Fibroblast of pulmonary artery (primary cell): ENCODE measurements at regions not wholly inside any gene's neighbourhood (a gene's known extent, or its start where the extent isn't known, plus 50 kb on each side); places are given as distances from the start of the nearest gene placed in this dataset.

Source experiments
- DNase-seq: peaks from one replicate; pipeline ENCODE4 v3.0.0-alpha.2; 2010; ENCODE audit warnings: low read depth
- H3K4me3 ChIP-seq: replicated peaks from 2 replicates; pipeline ENCODE4 v1.5.1; 2011; ENCODE audit warnings: low read depth, mild to moderate bottlenecking, control low read depth, low read length, moderate library complexity
- TF ChIP-seq, protein P1 (sequence below): IDR thresholded peaks from 2 replicates; pipeline ENCODE4 v1.5.1; 2011; ENCODE audit warnings: mild to moderate bottlenecking, control low read depth, low read length, inconsistent platforms; ENCODE audit errors: missing control alignments

DNA sequence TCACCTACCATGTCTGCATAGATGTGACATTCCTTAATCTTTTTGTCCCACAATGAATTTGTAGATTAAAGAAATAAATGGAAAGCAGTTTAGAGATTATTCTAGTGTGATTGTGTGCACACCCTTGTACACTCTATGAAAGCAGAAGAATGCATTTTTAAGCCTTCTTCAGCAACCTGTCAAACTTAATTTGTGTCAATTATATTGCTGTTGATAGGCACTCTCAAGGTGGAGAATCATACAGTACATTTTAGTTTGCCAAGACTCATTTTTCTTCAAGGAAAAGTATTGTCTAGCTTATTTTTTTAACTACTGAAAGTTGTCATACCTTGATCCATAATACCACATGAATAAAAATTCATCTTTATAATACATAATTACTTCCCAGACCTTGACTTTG lies 1898.9 kb downstream of the OLFM4 start:
- DNase-seq, result no peak
- TF ChIP-seq, protein P1, sequence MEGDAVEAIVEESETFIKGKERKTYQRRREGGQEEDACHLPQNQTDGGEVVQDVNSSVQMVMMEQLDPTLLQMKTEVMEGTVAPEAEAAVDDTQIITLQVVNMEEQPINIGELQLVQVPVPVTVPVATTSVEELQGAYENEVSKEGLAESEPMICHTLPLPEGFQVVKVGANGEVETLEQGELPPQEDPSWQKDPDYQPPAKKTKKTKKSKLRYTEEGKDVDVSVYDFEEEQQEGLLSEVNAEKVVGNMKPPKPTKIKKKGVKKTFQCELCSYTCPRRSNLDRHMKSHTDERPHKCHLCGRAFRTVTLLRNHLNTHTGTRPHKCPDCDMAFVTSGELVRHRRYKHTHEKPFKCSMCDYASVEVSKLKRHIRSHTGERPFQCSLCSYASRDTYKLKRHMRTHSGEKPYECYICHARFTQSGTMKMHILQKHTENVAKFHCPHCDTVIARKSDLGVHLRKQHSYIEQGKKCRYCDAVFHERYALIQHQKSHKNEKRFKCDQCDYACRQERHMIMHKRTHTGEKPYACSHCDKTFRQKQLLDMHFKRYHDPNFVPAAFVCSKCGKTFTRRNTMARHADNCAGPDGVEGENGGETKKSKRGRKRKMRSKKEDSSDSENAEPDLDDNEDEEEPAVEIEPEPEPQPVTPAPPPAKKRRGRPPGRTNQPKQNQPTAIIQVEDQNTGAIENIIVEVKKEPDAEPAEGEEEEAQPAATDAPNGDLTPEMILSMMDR, result no peak

DNA sequence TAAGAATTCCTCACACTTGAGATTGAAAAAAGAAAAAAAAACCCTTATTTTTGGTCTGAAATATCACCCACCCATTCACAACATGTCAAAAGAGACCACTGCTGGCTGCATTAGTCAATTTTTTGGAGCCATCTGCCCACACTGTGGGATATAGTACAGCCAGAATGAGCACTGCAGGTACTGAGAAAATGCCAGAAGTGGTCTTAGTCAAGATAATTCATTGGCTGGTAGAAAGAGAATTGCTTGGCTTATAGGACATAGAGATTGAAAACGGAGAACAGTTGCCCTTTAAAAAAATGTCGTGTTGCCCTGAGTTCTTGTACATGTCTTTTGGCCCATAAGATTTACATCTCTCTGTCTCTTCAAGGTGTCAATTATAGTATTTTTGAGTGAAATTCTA lies 1899.5 kb downstream of the OLFM4 start:
- H3K4me3 ChIP-seq, result no peak overlapping the region
- no peak for DNase-seq
- TF ChIP-seq, protein P1, result no peak

More for the DNA sequence above, 1898.9 kb downstream of the OLFM4 start:
- no peak overlapping the region for H3K4me3 ChIP-seq

DNA sequence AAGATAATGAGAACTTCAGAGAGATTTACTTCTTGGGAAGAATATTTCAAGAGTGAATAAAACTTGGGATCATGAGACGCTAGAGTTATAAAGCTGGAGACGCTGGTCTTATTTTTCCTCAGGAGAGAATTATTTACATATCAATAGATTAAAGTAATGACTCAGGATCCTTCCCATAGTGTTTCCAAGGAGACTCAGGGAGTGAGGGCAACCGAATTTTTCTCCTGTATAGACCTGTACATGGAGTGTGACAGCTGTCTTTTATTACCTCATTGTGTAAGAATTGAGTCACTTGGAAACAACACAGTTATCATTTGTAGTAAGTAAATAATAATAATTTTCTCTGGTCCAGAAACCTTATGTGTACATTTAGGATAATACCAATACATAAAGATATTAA lies 1905.5 kb downstream of the OLFM4 start:
- TF ChIP-seq, protein P1, result no peak
- H3K4me3 ChIP-seq, result no peak overlapping the region
- no peak for DNase-seq

DNA sequence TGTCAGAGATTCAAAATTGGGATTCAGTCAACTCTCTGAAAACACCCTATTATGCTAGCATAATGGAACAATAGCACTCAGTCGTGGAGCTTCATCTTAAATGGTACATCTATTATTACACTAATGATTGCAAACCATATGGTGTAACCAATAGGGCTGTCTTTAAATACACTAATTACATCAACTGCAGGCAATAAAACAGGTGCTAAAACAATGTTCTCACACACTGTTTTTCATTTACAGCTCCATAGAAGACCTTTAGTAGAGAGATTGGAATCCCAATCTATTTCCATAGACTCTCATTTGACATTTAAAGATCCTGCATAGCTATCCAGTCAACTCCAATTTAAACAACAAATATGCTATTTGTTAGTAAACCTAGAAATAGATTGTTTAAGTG lies 1917.4 kb downstream of the OLFM4 start:
- DNase-seq, result no peak
- H3K4me3 ChIP-seq, result no peak overlapping the region
- TF ChIP-seq, protein P1, result no peak

DNA sequence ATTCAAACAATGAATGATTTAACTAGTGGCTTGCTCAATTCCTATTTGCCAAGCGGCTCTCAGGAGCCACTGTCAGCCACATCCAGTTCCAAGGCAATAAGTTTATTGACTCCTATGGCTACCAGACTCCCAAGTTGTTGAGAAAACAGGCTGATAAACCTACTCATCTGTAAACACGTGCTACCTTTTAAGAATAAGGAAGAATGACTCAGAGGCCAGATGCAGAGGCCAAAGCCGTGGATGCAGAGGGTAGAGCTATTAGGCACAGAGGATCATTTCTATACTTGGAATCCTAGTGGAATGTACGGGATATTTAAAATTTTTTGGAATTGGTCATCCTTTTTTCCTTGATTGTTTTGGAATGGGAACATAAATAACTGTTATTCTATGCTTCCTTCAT lies 1921.1 kb downstream of the OLFM4 start:
- DNase-seq, result no peak
- TF ChIP-seq, protein P1, result no peak
- no peak overlapping the region for H3K4me3 ChIP-seq

DNA sequence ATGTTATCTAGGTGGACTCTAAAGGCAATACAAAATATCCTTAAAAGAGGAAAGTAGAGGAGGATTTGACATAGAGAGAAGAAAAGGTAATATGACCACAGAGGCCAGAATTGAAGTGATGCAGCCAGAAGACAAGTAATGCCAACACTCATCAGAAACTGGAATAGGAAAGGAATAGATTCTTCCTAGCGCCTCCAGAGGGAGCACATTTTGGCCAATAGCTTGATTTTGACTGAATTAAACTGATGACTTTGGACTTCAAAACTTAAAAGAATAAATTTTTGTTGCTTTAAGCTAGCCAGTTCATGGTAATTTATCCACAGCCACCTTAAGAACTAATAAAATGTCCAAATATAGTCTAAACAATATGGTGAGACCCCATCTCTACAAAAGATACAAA lies 1921.9 kb downstream of the OLFM4 start:
- TF ChIP-seq, protein P1, result no peak
- DNase-seq, result no peak
- H3K4me3 ChIP-seq, result no peak overlapping the region

DNA sequence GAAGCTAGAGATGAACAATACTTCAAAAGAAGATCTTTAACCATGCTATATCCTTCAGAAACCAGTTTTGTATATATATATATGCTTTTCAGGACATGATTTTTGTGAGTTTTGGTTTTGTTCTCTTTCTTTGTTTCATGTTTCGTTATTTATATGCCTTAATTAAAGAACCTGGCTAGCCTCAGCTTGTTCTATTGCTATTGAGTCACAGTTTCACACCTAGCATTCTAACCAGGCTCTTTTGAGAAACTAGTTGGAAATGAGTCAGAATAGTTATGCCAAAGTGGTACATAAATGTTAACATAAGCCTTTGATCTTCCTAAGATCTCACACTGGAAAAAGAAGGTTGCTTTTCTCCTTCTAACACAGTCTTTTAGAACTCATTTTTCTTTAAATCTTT lies 1925.2 kb downstream of the OLFM4 start:
- no peak overlapping the region for H3K4me3 ChIP-seq
- DNase-seq, result no peak
- TF ChIP-seq, protein P1, result no peak
